Prostate gland (tissue), 2 donors: ENCODE measurements at regions not wholly inside any gene's neighbourhood (a gene's known extent, or its start where the extent isn't known, plus 50 kb on each side); places are given as distances from the start of the nearest gene placed in this dataset.
"Not testable (repeated sequence)": the region's sequence is repeated elsewhere in the genome, so short reads cannot be mapped to it uniquely, and the experiment has no call there.

Experiments used
- DNase-seq: peaks from one replicate; pipeline ENCODE4 v3.0.0-alpha.2; 2019; ENCODE audit warnings: low spot score
- H3K27ac ChIP-seq, 2 donors: fragments of 200-600 bp; sonication (generic); 2 replicates each; pipeline ENCODE4 v1.5.1; 2017 to 2019
- H3K27me3 ChIP-seq: fragments of 200-600 bp; sonication (generic); replicated peaks from 2 replicates; pipeline ENCODE4 v1.5.1; 2019; ENCODE audit not compliant: insufficient read depth
- H3K36me3 ChIP-seq, 2 donors: fragments of 200-600 bp; sonication (generic); 1 replicate in 1 of 2; 2 replicates in 1 of 2; pipeline versions ENCODE4 v1.5.1 to v1.8.1; 2017 to 2019
- H3K4me1 ChIP-seq: fragments of 200-600 bp; sonication (generic); replicated peaks from 2 replicates; pipeline ENCODE4 v1.5.1; 2019
- H3K4me3 ChIP-seq, 2 donors: fragments of 200-600 bp; sonication (generic); 2 replicates each; pipeline ENCODE4 v1.5.1; 2017 to 2019
- H3K9me3 ChIP-seq: fragments of 200-600 bp; sonication (generic); 2 replicates; pipeline ENCODE4 v1.5.1; 2017
- POLR2A ChIP-seq: fragments of 450-650 bp; IDR thresholded peaks from one replicate; pipeline ENCODE4 v1.6.1; 2016; ENCODE audit warnings: antibody characterized with exemption, mild to moderate bottlenecking
- POLR2AphosphoS5 ChIP-seq: sonication (generic); formaldehyde crosslinking; IDR thresholded peaks from one replicate; pipeline ENCODE4 v1.6.1; 2017; ENCODE audit warnings: antibody characterized with exemption
- WGBS: methylation state at CpG from one replicate; pipeline ENCODE4 v1.1.5; 2018; 5-methylcytosine and 5-hydroxymethylcytosine counted together
- intact Hi-C: fragments of 100-400 bp; cut with DNase I; formaldehyde crosslinking; loops from one replicate; pipeline ENCODE4 v1.14.2; 2022
- TF ChIP-seq, protein P1 (sequence below), 4 experiments: fragments of 200-600 bp in 2 of 4; fragments of 450-650 bp in 2 of 4; sonication (generic) in 2 of 4; IDR thresholded peaks; 1 replicate in 3 of 4; 2 replicates in 1 of 4; pipeline ENCODE4 v1.5.1; 2016 to 2019; ENCODE audit warnings: antibody characterized with exemption in 4 of 4, mild to moderate bottlenecking in 2 of 4, moderate library complexity in 2 of 4

DNA sequence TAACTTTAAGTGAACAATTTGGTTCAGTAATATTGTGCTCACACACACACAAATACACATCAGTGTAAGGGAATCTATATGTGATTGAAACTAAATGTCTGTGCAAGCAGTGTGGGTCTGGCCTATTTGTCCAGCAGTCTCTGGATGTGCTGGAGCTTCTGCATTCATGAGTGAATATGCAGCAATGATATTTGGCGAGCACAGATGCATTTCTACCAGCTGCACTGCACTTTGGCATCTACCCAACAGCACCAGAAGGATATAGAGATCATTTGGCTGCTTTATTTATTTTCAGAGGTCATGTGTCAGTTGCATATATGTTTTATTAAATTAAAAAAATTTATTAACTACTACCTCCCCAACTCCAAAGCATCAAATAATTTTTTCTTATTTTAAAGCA, 613.4 kb upstream of the NR3C2 start:
- intact Hi-C loops, result no loop called here
- H3K27ac ChIP-seq, result no peak overlapping the region
- no peak for TF ChIP-seq POLR2A
- TF ChIP-seq, protein P1, sequence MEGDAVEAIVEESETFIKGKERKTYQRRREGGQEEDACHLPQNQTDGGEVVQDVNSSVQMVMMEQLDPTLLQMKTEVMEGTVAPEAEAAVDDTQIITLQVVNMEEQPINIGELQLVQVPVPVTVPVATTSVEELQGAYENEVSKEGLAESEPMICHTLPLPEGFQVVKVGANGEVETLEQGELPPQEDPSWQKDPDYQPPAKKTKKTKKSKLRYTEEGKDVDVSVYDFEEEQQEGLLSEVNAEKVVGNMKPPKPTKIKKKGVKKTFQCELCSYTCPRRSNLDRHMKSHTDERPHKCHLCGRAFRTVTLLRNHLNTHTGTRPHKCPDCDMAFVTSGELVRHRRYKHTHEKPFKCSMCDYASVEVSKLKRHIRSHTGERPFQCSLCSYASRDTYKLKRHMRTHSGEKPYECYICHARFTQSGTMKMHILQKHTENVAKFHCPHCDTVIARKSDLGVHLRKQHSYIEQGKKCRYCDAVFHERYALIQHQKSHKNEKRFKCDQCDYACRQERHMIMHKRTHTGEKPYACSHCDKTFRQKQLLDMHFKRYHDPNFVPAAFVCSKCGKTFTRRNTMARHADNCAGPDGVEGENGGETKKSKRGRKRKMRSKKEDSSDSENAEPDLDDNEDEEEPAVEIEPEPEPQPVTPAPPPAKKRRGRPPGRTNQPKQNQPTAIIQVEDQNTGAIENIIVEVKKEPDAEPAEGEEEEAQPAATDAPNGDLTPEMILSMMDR (IDR thresholded peaks at IDR 0.05), result no peak
- TF ChIP-seq POLR2AphosphoS5, result no peak
- no peaks in the 10 kb centered on the region for H3K27me3 ChIP-seq
- no peak overlapping the region for H3K4me3 ChIP-seq
- no peak for DNase-seq
- no peaks in the 10 kb centered on the region for H3K4me1 ChIP-seq
- 61% methylated on average over 1 of the region's 1 CpG for WGBS
- H3K9me3 ChIP-seq, result no peaks in the 10 kb centered on the region
- no peaks in the 10 kb centered on the region for H3K36me3 ChIP-seq

DNA sequence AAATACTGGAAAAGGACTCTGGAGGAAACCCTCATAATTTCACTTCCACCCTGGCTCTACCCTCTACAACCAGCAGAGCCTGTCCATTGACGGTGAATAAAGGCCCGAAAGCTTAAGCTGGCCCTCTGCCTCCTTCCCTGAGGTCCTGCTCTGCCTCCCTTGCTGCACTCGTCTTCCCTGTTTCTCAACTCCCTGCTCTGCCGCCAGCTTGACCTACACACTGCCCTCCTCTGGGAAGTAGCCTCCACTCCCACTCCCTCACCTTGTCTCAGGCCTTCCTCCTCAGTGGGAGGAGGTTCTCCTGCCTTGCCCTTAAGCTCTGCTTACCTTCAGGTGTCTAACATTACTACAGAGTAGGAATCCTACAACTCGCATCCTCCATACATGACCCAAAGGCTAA, 608.6 kb upstream of the NR3C2 start:
- intact Hi-C loops, result no loop called here
- Histone ChIP-seq H3K27ac (no peak overlapping the region), H3K4me3 (no peak overlapping the region), H3K36me3 (no peaks in the 10 kb centered on the region), H3K9me3 (no peaks in the 10 kb centered on the region), H3K27me3 (no peaks in the 10 kb centered on the region), H3K4me1 (no peaks in the 10 kb centered on the region)
- WGBS, result 90% methylated on average over 5 of the region's 5 CpGs
- TF ChIP-seq POLR2AphosphoS5 (no peak), POLR2A (no peak)
- TF ChIP-seq, protein P1 (IDR thresholded peaks at IDR 0.05), result no peak
- DNase-seq, result no peak

DNA sequence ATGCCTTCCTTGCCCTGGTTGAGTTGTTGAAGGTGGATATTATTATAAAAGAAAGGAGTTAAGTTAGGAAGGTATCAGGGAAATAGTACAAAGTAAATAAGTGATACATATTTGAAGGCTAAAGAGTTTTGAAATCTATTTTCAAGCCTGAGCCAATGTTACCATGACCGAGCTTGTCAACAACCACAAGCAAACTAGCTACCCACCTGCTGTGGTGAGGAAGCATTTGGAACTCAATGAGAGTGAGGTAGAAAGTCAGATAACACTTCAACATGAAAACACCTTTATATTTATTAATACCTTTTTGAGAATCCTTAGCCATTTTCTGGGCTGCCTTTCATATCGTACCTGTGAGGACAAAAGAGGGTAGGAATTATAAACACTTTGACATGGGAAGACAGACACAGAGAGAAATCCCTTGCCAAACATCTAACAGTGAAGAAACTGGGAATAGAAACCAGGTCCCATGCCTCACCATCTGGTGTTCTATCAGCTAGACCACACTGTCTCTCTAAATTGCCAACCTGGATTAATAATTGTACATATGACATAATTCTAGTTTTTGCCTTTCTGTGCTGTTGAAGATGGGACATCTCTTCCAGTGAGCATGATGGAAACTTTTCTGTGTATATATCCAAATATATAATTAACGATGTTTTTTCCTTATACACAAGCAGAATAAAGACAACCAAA, 606.4 kb upstream of the NR3C2 start:
- Histone ChIP-seq H3K36me3 (no peaks in the 10 kb centered on the region), H3K27me3 (no peaks in the 10 kb centered on the region), H3K9me3 (no peaks in the 10 kb centered on the region), H3K4me3 (no peak overlapping the region), H3K4me1 (no peaks in the 10 kb centered on the region), H3K27ac (no peak overlapping the region)
- intact Hi-C loops, result no loop called here
- 88% methylated on average over 3 of the region's 3 CpGs for WGBS
- no peak for DNase-seq
- TF ChIP-seq, protein P1 (IDR thresholded peaks at IDR 0.05), result no peak
- no peak for TF ChIP-seq POLR2A
- no peak for TF ChIP-seq POLR2AphosphoS5

DNA sequence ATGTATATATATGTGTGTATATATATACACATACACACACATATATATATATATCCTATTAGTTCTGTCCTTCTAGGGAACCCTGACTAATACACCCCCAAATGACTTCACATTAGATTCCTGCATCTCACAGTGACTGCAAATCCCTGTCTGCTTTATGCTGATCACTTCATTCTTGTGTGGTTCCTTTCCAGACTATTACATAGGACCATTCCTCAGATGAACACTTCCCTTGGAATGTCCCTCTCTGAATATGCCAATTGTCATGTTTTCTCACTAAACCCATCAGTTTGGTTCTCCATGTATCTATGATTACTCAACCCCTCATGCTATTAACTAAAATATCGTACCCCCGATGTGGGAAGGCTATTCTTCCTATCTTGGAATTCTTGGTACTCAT, 605.2 kb upstream of the NR3C2 start:
- no peak overlapping the region for H3K27ac ChIP-seq
- H3K27me3 ChIP-seq, result no peaks in the 10 kb centered on the region
- no peak overlapping the region for H3K4me3 ChIP-seq
- H3K9me3 ChIP-seq, result no peaks in the 10 kb centered on the region
- 88% methylated on average over 2 of the region's 2 CpGs for WGBS
- no peak for TF ChIP-seq POLR2AphosphoS5
- TF ChIP-seq, protein P1 (IDR thresholded peaks at IDR 0.05), result no peak
- no peak for TF ChIP-seq POLR2A
- no peaks in the 10 kb centered on the region for H3K4me1 ChIP-seq
- no peak for DNase-seq
- intact Hi-C loops, result no loop called here
- no peaks in the 10 kb centered on the region for H3K36me3 ChIP-seq

DNA sequence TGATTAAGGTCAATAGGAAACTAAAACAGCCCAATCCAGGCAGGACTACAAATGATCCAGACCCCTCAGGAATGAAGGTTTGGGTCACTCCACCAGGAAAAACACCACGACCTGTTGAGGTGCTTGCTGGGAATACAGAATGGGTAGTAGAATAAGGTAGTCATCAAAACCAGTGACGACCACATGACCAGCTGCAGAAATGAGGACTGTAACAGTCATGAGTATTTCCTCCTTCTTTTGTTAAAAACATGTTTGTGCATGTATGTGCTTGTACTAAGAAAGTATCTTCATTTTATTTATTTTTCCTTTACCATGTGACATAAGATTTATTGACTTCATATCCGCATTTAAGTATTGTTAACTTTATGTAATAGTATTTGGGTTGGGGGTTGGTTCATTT, 603.5 kb upstream of the NR3C2 start:
- TF ChIP-seq POLR2AphosphoS5, result no peak
- no peak for TF ChIP-seq POLR2A
- TF ChIP-seq, protein P1 (IDR thresholded peaks at IDR 0.05), result no peak
- intact Hi-C loops, result no loop called here

DNA sequence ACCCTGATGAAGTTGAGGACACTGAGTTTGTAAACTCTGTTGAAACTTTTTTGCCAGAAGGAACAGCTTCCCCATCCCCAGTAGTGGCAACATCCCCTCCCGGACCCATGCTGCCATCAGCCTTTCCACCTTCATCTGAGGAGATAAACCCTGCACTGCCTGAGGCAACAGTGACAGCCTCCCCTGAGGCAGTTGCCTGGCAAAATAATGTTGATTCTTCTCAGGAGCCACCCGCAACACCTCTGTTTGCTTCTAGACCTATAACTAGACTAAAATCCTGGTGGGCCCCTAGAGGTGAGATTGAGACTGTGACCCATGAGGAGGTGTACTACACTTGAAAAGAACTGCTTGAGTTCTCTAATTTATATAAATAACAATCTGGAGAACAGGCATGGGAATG, 597.6 kb upstream of the NR3C2 start:
- intact Hi-C loops, H3K27me3 ChIP-seq, H3K27ac ChIP-seq, H3K4me3 ChIP-seq, H3K9me3 ChIP-seq, H3K4me1 ChIP-seq, H3K36me3 ChIP-seq, DNase-seq: not testable (repeated sequence)
- 84% methylated on average over 2 of the region's 2 CpGs for WGBS

More for the DNA sequence above, 603.5 kb upstream of the NR3C2 start:
- no peaks in the 10 kb centered on the region for H3K27me3 ChIP-seq
- H3K36me3 ChIP-seq, result no peaks in the 10 kb centered on the region
- no peaks in the 10 kb centered on the region for H3K4me1 ChIP-seq
- no peak overlapping the region for H3K27ac ChIP-seq
- no peak overlapping the region for H3K4me3 ChIP-seq
- DNase-seq, result no peak
- no peaks in the 10 kb centered on the region for H3K9me3 ChIP-seq
- WGBS, result 61% methylated on average over 3 of the region's 3 CpGs
